HepG2 (cell line): ENCODE measurements at regions not wholly inside any gene's neighbourhood (a gene's known extent, or its start where the extent isn't known, plus 50 kb on each side); places are given as distances from the start of the nearest gene placed in this dataset.

Experiments
- ATF7-NPFF ChIP-seq: sonication (generic); formaldehyde crosslinking; IDR thresholded peaks from 2 replicates; pipeline ENCODE4 v1.8.1; 2023; ENCODE audit warnings: mild to moderate bottlenecking, low read depth, missing genetic modification reagents, moderate library complexity
- HMG20A ChIP-seq: IDR thresholded peaks from 2 replicates; pipeline ENCODE4 v1.6.1; 2016; ENCODE audit warnings: borderline replicate concordance
- HNF4A ChIP-seq: sonication (generic); formaldehyde crosslinking; IDR thresholded peaks from 2 replicates; pipeline ENCODE4 v1.4.0; 2020; ENCODE audit warnings: missing genetic modification reagents
- KLF16 ChIP-seq, 2 experiments: sonication (generic) in 1 of 2; formaldehyde crosslinking in 1 of 2; IDR thresholded peaks; 2 replicates each; pipeline versions ENCODE4 v1.6.1 to v1.8.0; 2016 to 2023; ENCODE audit warnings: missing genetic modification reagents in 2 of 2, missing compliant biosample characterization in 1 of 2
- MAFK ChIP-seq, 2 experiments: IDR thresholded peaks in 1 of 2; conservative IDR thresholded peaks in 1 of 2; 2 replicates each; pipeline ENCODE4 v1.6.1; 2011; ENCODE audit warnings: improper control_type of control experiment in 2 of 2, low read length in 2 of 2
- MIXL1 ChIP-seq: IDR thresholded peaks from 2 replicates; pipeline ENCODE4 v1.6.1; 2016
- MXI1 ChIP-seq: IDR thresholded peaks from 3 replicates; pipeline ENCODE4 v1.6.1; 2012; ENCODE audit warnings: low read depth, low read length, inconsistent platforms, borderline replicate concordance
- TMF1 ChIP-seq: sonication (generic); formaldehyde crosslinking; IDR thresholded peaks from 2 replicates; pipeline ENCODE4 v1.8.1; 2022; ENCODE audit warnings: low read depth, missing genetic modification reagents
- ZBTB3 ChIP-seq: sonication (generic); formaldehyde crosslinking; IDR thresholded peaks from 2 replicates; pipeline ENCODE4 v1.4.0; 2020; ENCODE audit warnings: low read depth, mild to moderate bottlenecking, moderate library complexity, missing genetic modification reagents, borderline replicate concordance
- ZFP36L2 ChIP-seq: sonication (generic); formaldehyde crosslinking; IDR thresholded peaks from 2 replicates; pipeline ENCODE4 v1.4.0; 2020; ENCODE audit warnings: missing genetic modification reagents
- ZNF232 ChIP-seq: sonication (generic); formaldehyde crosslinking; IDR thresholded peaks from 2 replicates; pipeline ENCODE4 v1.4.0; 2020; ENCODE audit warnings: missing genetic modification reagents, borderline replicate concordance
- ZNF7 ChIP-seq: IDR thresholded peaks from 2 replicates; pipeline ENCODE4 v1.6.1; 2016; ENCODE audit warnings: missing biosample characterization, missing genetic modification reagents
- ZNF737 ChIP-seq: sonication (generic); formaldehyde crosslinking; IDR thresholded peaks from 2 replicates; pipeline ENCODE4 v1.5.0; 2020; ENCODE audit warnings: missing genetic modification reagents, mild to moderate bottlenecking, borderline replicate concordance
- ZSCAN31 ChIP-seq: sonication (generic); formaldehyde crosslinking; IDR thresholded peaks from 2 replicates; pipeline ENCODE4 v1.5.0; 2020; ENCODE audit warnings: low read depth, mild to moderate bottlenecking, missing genetic modification reagents
- TF ChIP-seq, protein P1 (sequence below): sonication (generic); formaldehyde crosslinking; IDR thresholded peaks from 2 replicates; pipeline ENCODE4 v1.4.0; 2020; ENCODE audit warnings: missing genetic modification reagents, borderline replicate concordance
- TF ChIP-seq, protein P2 (sequence below): sonication (generic); formaldehyde crosslinking; IDR thresholded peaks from 2 replicates; pipeline ENCODE4 v1.4.0; 2020; ENCODE audit warnings: mild to moderate bottlenecking, missing genetic modification reagents
- TF ChIP-seq, protein P3 (sequence below): sonication (generic); formaldehyde crosslinking; IDR thresholded peaks from 2 replicates; pipeline ENCODE4 v1.5.0; 2020; ENCODE audit warnings: missing genetic modification reagents, mild to moderate bottlenecking, borderline replicate concordance
- TF ChIP-seq, protein P4 (sequence below): sonication (generic); formaldehyde crosslinking; IDR thresholded peaks from 2 replicates; pipeline ENCODE4 v1.4.0; 2020; ENCODE audit warnings: missing genetic modification reagents, borderline replicate concordance
- TF ChIP-seq, protein P5 (sequence below): IDR thresholded peaks from 2 replicates; pipeline ENCODE4 v1.6.1; 2018; ENCODE audit warnings: missing genetic modification reagents

DNA sequence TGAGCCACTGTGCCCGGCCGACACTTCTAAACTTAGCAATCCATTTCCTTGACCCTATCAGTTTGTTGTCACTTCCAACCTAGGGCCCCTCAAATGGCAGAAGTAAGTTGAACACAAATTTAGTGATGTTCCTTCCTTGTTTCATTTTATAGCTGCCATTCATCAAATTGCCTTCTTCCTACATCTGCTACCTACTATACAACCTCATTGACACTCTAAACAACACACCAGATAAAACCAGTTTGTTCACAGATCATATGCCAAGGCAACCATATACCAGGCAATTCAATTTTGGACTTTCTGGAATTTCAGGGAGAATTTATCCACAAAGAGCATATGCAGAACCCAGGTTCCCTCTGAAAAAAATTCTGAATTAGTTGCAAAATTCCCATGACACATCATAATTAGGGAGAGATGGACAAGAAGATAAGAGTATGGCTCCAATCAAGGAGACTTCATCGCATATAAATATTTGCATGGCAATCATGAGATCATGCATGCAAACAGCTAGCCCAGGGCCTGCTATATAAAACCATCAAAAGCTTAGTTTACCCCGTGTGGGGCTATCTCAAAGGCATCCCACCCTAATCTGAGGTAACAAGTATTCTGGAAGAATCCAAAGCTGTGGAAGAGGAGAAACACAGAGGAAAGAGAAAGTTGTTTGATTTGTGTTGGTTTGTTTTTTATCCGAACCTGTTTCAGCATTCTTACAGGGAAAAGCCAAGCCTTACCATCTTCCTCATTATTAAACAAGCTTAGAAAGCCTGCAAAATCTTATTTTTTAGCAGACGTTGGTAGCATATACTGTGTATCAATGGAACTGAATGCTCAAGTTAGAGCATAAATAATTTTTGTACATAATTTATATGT is 132.8 kb upstream of the TNFAIP3 start (continued):
- TF ChIP-seq ZNF737 (CRISPR knock-in tag): no peak
- TF ChIP-seq MAFK (conservative IDR thresholded peaks at IDR 0.05 in 1 of 2, IDR thresholded peaks at IDR 0.05 in 1 of 2; ENCODE audit: low read length in 2 of 2): peak; percentile 31 to 52; a peak in 2 of 4 replicates
- no peak for TF ChIP-seq MIXL1
- no peak for TF ChIP-seq HMG20A (CRISPR knock-in tag)
- TF ChIP-seq ZSCAN31 (CRISPR knock-in tag): no peak
- TF ChIP-seq, protein P1, sequence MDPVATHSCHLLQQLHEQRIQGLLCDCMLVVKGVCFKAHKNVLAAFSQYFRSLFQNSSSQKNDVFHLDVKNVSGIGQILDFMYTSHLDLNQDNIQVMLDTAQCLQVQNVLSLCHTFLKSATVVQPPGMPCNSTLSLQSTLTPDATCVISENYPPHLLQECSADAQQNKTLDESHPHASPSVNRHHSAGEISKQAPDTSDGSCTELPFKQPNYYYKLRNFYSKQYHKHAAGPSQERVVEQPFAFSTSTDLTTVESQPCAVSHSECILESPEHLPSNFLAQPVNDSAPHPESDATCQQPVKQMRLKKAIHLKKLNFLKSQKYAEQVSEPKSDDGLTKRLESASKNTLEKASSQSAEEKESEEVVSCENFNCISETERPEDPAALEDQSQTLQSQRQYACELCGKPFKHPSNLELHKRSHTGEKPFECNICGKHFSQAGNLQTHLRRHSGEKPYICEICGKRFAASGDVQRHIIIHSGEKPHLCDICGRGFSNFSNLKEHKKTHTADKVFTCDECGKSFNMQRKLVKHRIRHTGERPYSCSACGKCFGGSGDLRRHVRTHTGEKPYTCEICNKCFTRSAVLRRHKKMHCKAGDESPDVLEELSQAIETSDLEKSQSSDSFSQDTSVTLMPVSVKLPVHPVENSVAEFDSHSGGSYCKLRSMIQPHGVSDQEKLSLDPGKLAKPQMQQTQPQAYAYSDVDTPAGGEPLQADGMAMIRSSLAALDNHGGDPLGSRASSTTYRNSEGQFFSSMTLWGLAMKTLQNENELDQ (CRISPR knock-in tag): no peak
- TF ChIP-seq, protein P2, sequence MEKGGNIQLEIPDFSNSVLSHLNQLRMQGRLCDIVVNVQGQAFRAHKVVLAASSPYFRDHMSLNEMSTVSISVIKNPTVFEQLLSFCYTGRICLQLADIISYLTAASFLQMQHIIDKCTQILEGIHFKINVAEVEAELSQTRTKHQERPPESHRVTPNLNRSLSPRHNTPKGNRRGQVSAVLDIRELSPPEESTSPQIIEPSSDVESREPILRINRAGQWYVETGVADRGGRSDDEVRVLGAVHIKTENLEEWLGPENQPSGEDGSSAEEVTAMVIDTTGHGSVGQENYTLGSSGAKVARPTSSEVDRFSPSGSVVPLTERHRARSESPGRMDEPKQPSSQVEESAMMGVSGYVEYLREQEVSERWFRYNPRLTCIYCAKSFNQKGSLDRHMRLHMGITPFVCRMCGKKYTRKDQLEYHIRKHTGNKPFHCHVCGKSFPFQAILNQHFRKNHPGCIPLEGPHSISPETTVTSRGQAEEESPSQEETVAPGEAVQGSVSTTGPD (CRISPR knock-in tag): no peak
- no peak for TF ChIP-seq TMF1
- TF ChIP-seq ZNF7 (CRISPR knock-in tag): no peak
- TF ChIP-seq KLF16 (CRISPR knock-in tag; IDR thresholded peaks at IDR 0.05): no peak
- TF ChIP-seq MXI1: no peak
- TF ChIP-seq, protein P3, sequence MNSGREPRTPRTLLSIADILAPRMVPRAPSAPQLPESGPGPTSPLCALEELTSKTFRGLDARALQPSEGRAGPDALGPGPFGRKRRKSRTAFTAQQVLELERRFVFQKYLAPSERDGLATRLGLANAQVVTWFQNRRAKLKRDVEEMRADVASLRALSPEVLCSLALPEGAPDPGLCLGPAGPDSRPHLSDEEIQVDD (CRISPR knock-in tag): no peak
- TF ChIP-seq, protein P4, sequence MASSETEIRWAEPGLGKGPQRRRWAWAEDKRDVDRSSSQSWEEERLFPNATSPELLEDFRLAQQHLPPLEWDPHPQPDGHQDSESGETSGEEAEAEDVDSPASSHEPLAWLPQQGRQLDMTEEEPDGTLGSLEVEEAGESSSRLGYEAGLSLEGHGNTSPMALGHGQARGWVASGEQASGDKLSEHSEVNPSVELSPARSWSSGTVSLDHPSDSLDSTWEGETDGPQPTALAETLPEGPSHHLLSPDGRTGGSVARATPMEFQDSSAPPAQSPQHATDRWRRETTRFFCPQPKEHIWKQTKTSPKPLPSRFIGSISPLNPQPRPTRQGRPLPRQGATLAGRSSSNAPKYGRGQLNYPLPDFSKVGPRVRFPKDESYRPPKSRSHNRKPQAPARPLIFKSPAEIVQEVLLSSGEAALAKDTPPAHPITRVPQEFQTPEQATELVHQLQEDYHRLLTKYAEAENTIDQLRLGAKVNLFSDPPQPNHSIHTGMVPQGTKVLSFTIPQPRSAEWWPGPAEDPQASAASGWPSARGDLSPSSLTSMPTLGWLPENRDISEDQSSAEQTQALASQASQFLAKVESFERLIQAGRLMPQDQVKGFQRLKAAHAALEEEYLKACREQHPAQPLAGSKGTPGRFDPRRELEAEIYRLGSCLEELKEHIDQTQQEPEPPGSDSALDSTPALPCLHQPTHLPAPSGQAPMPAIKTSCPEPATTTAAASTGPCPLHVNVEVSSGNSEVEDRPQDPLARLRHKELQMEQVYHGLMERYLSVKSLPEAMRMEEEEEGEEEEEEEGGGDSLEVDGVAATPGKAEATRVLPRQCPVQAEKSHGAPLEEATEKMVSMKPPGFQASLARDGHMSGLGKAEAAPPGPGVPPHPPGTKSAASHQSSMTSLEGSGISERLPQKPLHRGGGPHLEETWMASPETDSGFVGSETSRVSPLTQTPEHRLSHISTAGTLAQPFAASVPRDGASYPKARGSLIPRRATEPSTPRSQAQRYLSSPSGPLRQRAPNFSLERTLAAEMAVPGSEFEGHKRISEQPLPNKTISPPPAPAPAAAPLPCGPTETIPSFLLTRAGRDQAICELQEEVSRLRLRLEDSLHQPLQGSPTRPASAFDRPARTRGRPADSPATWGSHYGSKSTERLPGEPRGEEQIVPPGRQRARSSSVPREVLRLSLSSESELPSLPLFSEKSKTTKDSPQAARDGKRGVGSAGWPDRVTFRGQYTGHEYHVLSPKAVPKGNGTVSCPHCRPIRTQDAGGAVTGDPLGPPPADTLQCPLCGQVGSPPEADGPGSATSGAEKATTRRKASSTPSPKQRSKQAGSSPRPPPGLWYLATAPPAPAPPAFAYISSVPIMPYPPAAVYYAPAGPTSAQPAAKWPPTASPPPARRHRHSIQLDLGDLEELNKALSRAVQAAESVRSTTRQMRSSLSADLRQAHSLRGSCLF (CRISPR knock-in tag): no peak
- no peak for TF ChIP-seq ATF7-NPFF (CRISPR knock-in tag)
- TF ChIP-seq, protein P5, sequence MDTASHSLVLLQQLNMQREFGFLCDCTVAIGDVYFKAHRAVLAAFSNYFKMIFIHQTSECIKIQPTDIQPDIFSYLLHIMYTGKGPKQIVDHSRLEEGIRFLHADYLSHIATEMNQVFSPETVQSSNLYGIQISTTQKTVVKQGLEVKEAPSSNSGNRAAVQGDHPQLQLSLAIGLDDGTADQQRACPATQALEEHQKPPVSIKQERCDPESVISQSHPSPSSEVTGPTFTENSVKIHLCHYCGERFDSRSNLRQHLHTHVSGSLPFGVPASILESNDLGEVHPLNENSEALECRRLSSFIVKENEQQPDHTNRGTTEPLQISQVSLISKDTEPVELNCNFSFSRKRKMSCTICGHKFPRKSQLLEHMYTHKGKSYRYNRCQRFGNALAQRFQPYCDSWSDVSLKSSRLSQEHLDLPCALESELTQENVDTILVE (CRISPR knock-in tag): no peak
- no peak for TF ChIP-seq ZFP36L2
- no peak for TF ChIP-seq ZNF232 (CRISPR knock-in tag)
- no peak for TF ChIP-seq ZBTB3 (CRISPR knock-in tag)
- TF ChIP-seq HNF4A (CRISPR knock-in tag): no peak
